Bronchial epithelial cell (primary cell): ENCODE measurements at regions not wholly inside any gene's neighbourhood (a gene's known extent, or its start where the extent isn't known, plus 50 kb on each side); places are given as distances from the start of the nearest gene placed in this dataset.

Experiments used
- DNase-seq: peaks from one replicate; pipeline ENCODE4 v3.0.0-alpha.2; 2010; ENCODE audit warnings: low read depth
- FAIRE-seq: peaks from 2 replicates; lab custom pipeline; 2011; peaks lifted over from hg19 to GRCh38; lab: Jason Lieb, UNC
- H3K27me3 ChIP-seq: 2 replicates; pipeline ENCODE4 v1.5.1; 2011; ENCODE audit warnings: low read length; ENCODE audit not compliant: control insufficient read depth, insufficient read depth
- H3K36me3 ChIP-seq: 2 replicates; pipeline ENCODE4 v1.5.1; 2011; ENCODE audit warnings: low read length; ENCODE audit not compliant: control insufficient read depth, insufficient read depth
- H3K4me3 ChIP-seq: 2 replicates; pipeline ENCODE4 v1.5.1; 2011; ENCODE audit warnings: mild to moderate bottlenecking, low read depth, low read length, control low read depth
- TF ChIP-seq, protein P1 (sequence below): IDR thresholded peaks from 2 replicates; pipeline ENCODE4 v1.5.1; 2011; ENCODE audit warnings: mild to moderate bottlenecking, moderate library complexity, low read length, control low read depth, inconsistent platforms; ENCODE audit not compliant: insufficient read depth, severe bottlenecking

DNA sequence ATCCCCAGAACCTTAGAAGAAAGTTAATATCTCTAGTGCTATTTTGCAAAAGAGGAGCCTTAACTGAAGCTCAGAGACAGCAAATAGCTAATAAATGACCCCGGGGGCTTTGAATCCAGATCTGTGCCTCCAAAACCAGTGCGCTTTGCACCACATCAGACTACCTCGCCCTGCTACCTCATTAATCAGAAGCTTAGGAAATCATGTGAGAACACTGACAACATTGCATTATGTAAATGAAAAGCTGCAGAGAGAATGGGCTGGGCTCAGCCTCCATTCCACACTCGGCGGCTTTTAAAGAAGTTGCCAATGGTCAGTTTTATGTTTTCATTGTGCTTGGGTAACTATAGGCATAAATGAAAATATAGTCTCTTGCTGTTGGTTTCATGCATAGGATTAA is 54.0 kb upstream of the STMND1 start:
- TF ChIP-seq, protein P1, sequence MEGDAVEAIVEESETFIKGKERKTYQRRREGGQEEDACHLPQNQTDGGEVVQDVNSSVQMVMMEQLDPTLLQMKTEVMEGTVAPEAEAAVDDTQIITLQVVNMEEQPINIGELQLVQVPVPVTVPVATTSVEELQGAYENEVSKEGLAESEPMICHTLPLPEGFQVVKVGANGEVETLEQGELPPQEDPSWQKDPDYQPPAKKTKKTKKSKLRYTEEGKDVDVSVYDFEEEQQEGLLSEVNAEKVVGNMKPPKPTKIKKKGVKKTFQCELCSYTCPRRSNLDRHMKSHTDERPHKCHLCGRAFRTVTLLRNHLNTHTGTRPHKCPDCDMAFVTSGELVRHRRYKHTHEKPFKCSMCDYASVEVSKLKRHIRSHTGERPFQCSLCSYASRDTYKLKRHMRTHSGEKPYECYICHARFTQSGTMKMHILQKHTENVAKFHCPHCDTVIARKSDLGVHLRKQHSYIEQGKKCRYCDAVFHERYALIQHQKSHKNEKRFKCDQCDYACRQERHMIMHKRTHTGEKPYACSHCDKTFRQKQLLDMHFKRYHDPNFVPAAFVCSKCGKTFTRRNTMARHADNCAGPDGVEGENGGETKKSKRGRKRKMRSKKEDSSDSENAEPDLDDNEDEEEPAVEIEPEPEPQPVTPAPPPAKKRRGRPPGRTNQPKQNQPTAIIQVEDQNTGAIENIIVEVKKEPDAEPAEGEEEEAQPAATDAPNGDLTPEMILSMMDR: no peak
- no peak for DNase-seq
- no peak for FAIRE-seq
- Histone ChIP-seq H3K27me3 (no peaks in the 10 kb centered on the region), H3K4me3 (no peak overlapping the region), H3K36me3 (no peaks in the 10 kb centered on the region)

DNA sequence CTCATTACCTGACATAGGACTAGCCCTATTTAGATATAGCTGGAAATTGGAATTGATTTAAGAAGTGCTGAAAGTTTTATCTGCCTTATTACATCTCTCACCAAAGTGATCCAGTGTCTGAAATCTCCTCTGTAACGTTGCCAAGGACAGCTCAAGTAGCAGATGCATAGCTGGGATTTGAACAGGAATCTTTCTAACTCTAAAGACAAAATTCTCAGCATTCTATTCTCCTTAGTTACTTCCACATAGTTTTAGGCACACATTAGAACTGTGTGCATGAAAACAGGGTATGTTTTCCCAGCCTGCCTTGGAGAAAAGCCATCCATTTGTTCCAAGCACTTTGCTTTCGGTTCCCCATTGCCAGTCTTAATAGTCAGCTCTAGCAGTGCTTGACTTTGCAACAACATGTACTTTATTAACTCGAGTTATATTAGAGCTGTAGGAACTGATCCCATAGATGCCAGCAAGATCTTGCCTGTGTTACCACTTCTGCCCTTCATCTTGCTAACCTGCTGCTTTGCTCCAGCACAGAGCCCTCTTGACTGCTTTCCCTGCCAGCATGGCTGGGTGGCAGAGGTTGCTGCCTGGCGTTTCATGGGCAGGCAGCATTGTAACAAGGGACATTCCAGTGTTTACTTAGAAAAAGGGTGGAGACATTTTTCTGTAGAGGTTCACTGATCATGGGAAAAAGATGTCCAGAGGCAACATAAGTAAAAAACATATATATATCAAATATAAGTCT is 56.1 kb upstream of the STMND1 start:
- no peak overlapping the region for H3K4me3 ChIP-seq
- no peaks in the 10 kb centered on the region for H3K27me3 ChIP-seq
- DNase-seq (no peak), FAIRE-seq (no peak)
- H3K36me3 ChIP-seq: no peaks in the 10 kb centered on the region
- TF ChIP-seq, protein P1: no peak

DNA sequence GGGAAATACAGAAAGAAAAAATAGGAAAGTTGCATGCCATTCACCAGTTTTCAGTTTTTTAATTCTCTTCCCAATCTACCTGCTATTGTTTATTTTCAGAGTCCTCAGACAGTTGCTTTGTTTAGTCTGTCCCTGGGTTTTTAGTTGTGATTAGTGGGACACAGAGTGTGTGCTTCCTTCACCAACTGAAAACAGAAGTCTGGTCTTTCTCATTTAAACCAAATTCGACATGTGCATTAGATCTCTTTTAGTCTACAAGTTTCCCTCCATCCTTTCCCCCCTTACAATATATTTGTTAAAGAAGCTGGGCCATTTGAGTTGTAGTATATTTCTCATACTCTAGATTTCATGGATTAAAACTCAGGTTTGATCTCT is 58.7 kb upstream of the STMND1 start:
- Histone ChIP-seq H3K4me3 (no peak overlapping the region), H3K27me3 (no peaks in the 10 kb centered on the region), H3K36me3 (no peaks in the 10 kb centered on the region)
- DNase-seq (no peak), FAIRE-seq (no peak)
- TF ChIP-seq, protein P1: no peak

DNA sequence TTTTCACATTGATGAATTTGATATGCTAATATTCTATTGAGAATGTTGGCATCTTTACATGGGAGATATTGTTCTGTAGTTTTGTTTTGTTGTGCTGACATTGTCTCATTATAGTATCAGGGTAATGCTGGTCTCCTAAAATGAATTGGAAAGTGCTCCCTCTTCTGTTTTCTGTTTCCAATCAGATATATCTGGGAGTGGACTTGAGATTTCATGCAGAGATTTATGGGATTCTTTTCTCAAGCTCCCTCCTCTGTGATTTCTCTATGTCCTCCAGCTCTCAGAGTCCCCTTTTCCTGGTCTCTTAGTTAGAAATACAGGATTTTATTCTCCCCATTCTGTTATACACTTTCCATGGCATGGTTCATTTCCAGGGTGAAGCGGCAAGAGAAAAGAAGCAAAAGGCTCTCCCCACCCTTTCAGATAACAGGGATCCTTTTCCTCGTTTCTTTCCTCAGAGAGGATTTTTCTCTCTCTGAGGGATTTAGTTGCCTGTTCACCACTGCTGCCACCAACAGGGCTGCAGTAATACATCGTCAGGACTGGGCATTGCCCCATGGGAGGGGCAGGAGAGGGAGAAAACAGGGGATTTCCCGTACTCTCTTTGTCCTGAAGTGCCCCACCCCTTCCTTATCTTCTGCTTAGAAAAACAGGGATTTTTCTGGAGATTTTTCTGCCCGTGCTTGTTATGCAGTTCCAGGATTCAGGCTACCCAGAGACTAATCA is 59.3 kb upstream of the STMND1 start:
- DNase-seq (peak; percentile 77), FAIRE-seq (no peak)
- TF ChIP-seq, protein P1: peak; percentile 40
- Histone ChIP-seq H3K36me3 (no peaks in the 10 kb centered on the region), H3K27me3 (no peaks in the 10 kb centered on the region), H3K4me3 (no peak overlapping the region)

DNA sequence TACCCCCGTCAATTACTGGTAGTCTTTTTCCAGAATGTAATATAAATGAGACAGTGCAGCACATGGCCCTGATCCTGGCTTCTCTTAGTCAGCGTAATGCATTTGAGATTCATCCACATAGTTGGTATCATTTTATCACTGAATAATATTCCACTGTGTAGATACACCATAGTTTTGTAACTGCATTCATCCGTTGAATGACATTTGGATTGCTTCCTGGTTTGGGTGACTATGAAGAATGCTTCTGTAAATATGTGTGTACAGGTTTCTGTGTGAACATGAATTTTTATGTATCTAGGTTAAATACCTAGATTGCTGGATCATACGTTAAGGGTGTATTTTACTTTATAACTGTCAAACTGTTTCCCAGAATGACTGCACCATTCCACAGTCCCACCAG is 62.6 kb upstream of the STMND1 start:
- Histone ChIP-seq H3K36me3 (no peaks in the 10 kb centered on the region), H3K4me3 (no peak overlapping the region), H3K27me3 (peaks cover 4% of the 10 kb centered on the region)
- FAIRE-seq (no peak), DNase-seq (peak; percentile 36)
- TF ChIP-seq, protein P1: no peak
